SK-N-DZ (cell line): ENCODE measurements at regions not wholly inside any gene's neighbourhood (a gene's known extent, or its start where the extent isn't known, plus 50 kb on each side); places are given as distances from the start of the nearest gene placed in this dataset.

Experiments
- DNase-seq: peaks from one replicate; pipeline ENCODE4 v3.0.0-alpha.2; 2015; ENCODE audit warnings: low spot score
- small RNA-seq, 2 experiments: library from RNA; depleted of rRNA; stranded (forward); fragments of <200 nt; gene quantifications; one replicate each; pipeline ENCODE3, GENCODE V24; 2014

GRCh38 chr7:116446212-116446855, 53.2 kb upstream of the CAV2 start:
- no peak for DNase-seq

- no peak for DNase-seq
These were observed 52.1 kb upstream of the CAV2 start for GRCh38 chr7:116447436-116447835.

GRCh38 chr7:116447966-116448839, 51.3 kb upstream of the CAV2 start:
- no peak for DNase-seq

DNA sequence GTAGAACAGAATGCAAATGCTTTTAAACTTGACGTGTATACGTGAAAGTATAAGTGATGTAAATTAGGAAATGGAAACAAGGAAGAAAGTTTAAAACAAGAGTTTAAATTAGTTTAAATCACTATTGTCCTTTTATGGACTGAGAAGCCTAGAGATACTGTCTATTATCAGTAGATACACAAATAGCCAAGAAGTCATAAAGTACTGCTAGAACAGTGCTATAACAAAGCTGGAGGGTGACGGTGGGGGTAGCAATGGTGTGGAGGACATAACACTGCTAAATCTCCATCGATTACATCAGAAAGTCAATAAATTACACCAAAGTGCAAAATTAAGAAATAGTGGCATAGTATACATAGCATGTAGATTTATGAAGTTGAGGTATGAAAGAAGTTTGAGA, 50.1 kb upstream of the CAV2 start:
- no peak for DNase-seq

Small RNA genes lying in the stretch of these regions (small RNA-seq; reads per million reads assigned to genes)
- gene RF00017: 0 reads per million in 2 experiments
